Neural cell (in vitro differentiated cells): ENCODE measurements at regions not wholly inside any gene's neighbourhood (a gene's known extent, or its start where the extent isn't known, plus 50 kb on each side); places are given as distances from the start of the nearest gene placed in this dataset.

ENCODE experiments used
- H2AFZ ChIP-seq: fragments of 200-600, 300-800 bp; sonication (generic), shearing (Covaris generic); 2 replicates; pipeline ENCODE4 v1.6.0; 2014; ENCODE audit warnings: low read depth, mild to moderate bottlenecking, antibody characterized with exemption, low read length, moderate library complexity
- H3F3A ChIP-seq: fragments of 200-600 bp; shearing (Covaris generic); 2 replicates; pipeline ENCODE4 v1.6.1; 2016; ENCODE audit warnings: mild to moderate bottlenecking, moderate library complexity, mixed read lengths, antibody characterized with exemption, low read length; ENCODE audit not compliant: insufficient read depth, poor library complexity, severe bottlenecking
- H3K27ac ChIP-seq: fragments of 200-600, 300-800 bp; sonication (generic), shearing (Covaris generic); 2 replicates; pipeline ENCODE4 v1.5.1; 2014; ENCODE audit warnings: mild to moderate bottlenecking, low read length, moderate library complexity
- H3K27me3 ChIP-seq: fragments of 300-800, 200-600 bp; sonication (generic), shearing (Covaris generic); 2 replicates; pipeline ENCODE4 v1.6.0; 2014; ENCODE audit warnings: mild to moderate bottlenecking, low read depth, low read length, moderate library complexity; ENCODE audit not compliant: insufficient read depth
- H3K36me3 ChIP-seq: fragments of 300-800, 200-600 bp; sonication (generic), shearing (Covaris generic); 2 replicates; pipeline ENCODE4 v1.5.1; 2014; ENCODE audit warnings: mild to moderate bottlenecking, antibody characterized with exemption, low read length, moderate library complexity; ENCODE audit not compliant: insufficient read depth
- H3K4me2 ChIP-seq: fragments of 300-800, 200-600 bp; sonication (generic), shearing (Covaris generic); 2 replicates; pipeline ENCODE4 v1.6.0; 2014; ENCODE audit warnings: mild to moderate bottlenecking, low read length
- H3K4me3 ChIP-seq: fragments of 300-800, 200-600 bp; sonication (generic), shearing (Covaris generic); 2 replicates; pipeline ENCODE4 v1.5.1; 2014; ENCODE audit warnings: mild to moderate bottlenecking, low read length, moderate library complexity
- H3K79me2 ChIP-seq: fragments of 200-600 bp; shearing (Covaris generic); replicated peaks from 2 replicates; pipeline ENCODE4 v1.6.0; 2014; ENCODE audit warnings: mild to moderate bottlenecking, low read length, moderate library complexity; ENCODE audit not compliant: insufficient read depth
- H3K9ac ChIP-seq: fragments of 300-800, 200-600 bp; sonication (generic), shearing (Covaris generic); 2 replicates; pipeline ENCODE4 v1.6.1; 2016; ENCODE audit warnings: mild to moderate bottlenecking, low read length, mixed read lengths
- H3K9me2 ChIP-seq: fragments of 200-600 bp; shearing (Covaris generic); 2 replicates; pipeline ENCODE4 v1.6.1; 2016; ENCODE audit warnings: mild to moderate bottlenecking, low read length, mixed read lengths; ENCODE audit not compliant: insufficient read depth
- H3K9me3 ChIP-seq: fragments of 200-600, 300-800 bp; sonication (generic), shearing (Covaris generic); 2 replicates; pipeline ENCODE4 v1.6.1; 2016; ENCODE audit warnings: mild to moderate bottlenecking, mixed run types, low read length, moderate library complexity, mixed read lengths
- H4K20me1 ChIP-seq: fragments of 200-600 bp; shearing (Covaris generic); 2 replicates; pipeline ENCODE4 v1.6.1; 2016; ENCODE audit warnings: mild to moderate bottlenecking, mixed run types; ENCODE audit not compliant: insufficient read depth
- CTCF ChIP-seq: fragments of 450-650 bp; IDR thresholded peaks from 2 replicates; pipeline ENCODE4 v1.5.1; 2014; ENCODE audit warnings: antibody characterized with exemption, mild to moderate bottlenecking, moderate library complexity; ENCODE audit not compliant: poor library complexity, severe bottlenecking
- EP300 ChIP-seq: fragments of 450-650 bp; conservative IDR thresholded peaks from 2 replicates; pipeline ENCODE4 v1.6.1; 2014; ENCODE audit warnings: antibody characterized with exemption, mild to moderate bottlenecking, moderate library complexity; ENCODE audit not compliant: poor library complexity, severe bottlenecking
- EZH2 ChIP-seq: fragments of 200-600, 300-800 bp; shearing (Covaris generic), sonication (generic); IDR thresholded peaks from 2 replicates; pipeline ENCODE4 v1.6.1; 2014; ENCODE audit warnings: antibody characterized with exemption, low read length, borderline replicate concordance, mild to moderate bottlenecking; ENCODE audit not compliant: insufficient read depth, poor library complexity, severe bottlenecking
- MXI1 ChIP-seq: fragments of 450-650 bp; conservative IDR thresholded peaks from 2 replicates; pipeline ENCODE4 v1.6.1; 2014; ENCODE audit warnings: antibody characterized with exemption, mild to moderate bottlenecking; ENCODE audit not compliant: poor library complexity, severe bottlenecking
- POLR2AphosphoS5 ChIP-seq: IDR thresholded peaks from 2 replicates; pipeline ENCODE4 v1.6.1; 2012
- RAD21 ChIP-seq: fragments of 450-650 bp; conservative IDR thresholded peaks from 2 replicates; pipeline ENCODE4 v1.6.1; 2014; ENCODE audit warnings: antibody characterized with exemption, mild to moderate bottlenecking, moderate library complexity
- SMC3 ChIP-seq: fragments of 450-650 bp; conservative IDR thresholded peaks from 2 replicates; pipeline ENCODE4 v1.6.1; 2014; ENCODE audit warnings: antibody characterized with exemption, mild to moderate bottlenecking, moderate library complexity; ENCODE audit not compliant: poor library complexity
- TAF1 ChIP-seq: IDR thresholded peaks from 2 replicates; pipeline ENCODE4 v1.6.1; 2012; ENCODE audit warnings: low read depth
- TF ChIP-seq, protein P1 (sequence below): IDR thresholded peaks from 2 replicates; pipeline ENCODE4 v1.6.1; 2012; ENCODE audit warnings: borderline replicate concordance

GRCh38 chr18:42292654-42293053, 337.6 kb downstream of the PIK3C3 start:
- no peak overlapping the region for H3K4me3 ChIP-seq
- H3K4me2 ChIP-seq: no peak overlapping the region
- no peak overlapping the region for H2AFZ ChIP-seq
- no peaks in the 10 kb centered on the region for H3K27me3 ChIP-seq
- H3K9me2 ChIP-seq: no peaks in the 10 kb centered on the region
- H3K9me3 ChIP-seq: no peaks in the 10 kb centered on the region
- H3K9ac ChIP-seq: no peak overlapping the region
- H3K36me3 ChIP-seq: no peaks in the 10 kb centered on the region
- no peaks in the 10 kb centered on the region for H4K20me1 ChIP-seq
- H3K27ac ChIP-seq: no peak overlapping the region
- H3K79me2 ChIP-seq: no peaks in the 10 kb centered on the region
- TF ChIP-seq POLR2AphosphoS5 (no peak), SMC3 (no peak), MXI1 (no peak), TAF1 (no peak), RAD21 (no peak), CTCF (no peak), EZH2 (no peak), EP300 (no peak)
- TF ChIP-seq, protein P1, sequence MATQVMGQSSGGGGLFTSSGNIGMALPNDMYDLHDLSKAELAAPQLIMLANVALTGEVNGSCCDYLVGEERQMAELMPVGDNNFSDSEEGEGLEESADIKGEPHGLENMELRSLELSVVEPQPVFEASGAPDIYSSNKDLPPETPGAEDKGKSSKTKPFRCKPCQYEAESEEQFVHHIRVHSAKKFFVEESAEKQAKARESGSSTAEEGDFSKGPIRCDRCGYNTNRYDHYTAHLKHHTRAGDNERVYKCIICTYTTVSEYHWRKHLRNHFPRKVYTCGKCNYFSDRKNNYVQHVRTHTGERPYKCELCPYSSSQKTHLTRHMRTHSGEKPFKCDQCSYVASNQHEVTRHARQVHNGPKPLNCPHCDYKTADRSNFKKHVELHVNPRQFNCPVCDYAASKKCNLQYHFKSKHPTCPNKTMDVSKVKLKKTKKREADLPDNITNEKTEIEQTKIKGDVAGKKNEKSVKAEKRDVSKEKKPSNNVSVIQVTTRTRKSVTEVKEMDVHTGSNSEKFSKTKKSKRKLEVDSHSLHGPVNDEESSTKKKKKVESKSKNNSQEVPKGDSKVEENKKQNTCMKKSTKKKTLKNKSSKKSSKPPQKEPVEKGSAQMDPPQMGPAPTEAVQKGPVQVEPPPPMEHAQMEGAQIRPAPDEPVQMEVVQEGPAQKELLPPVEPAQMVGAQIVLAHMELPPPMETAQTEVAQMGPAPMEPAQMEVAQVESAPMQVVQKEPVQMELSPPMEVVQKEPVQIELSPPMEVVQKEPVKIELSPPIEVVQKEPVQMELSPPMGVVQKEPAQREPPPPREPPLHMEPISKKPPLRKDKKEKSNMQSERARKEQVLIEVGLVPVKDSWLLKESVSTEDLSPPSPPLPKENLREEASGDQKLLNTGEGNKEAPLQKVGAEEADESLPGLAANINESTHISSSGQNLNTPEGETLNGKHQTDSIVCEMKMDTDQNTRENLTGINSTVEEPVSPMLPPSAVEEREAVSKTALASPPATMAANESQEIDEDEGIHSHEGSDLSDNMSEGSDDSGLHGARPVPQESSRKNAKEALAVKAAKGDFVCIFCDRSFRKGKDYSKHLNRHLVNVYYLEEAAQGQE: no peak
- no peaks in the 10 kb centered on the region for H3F3A ChIP-seq

DNA sequence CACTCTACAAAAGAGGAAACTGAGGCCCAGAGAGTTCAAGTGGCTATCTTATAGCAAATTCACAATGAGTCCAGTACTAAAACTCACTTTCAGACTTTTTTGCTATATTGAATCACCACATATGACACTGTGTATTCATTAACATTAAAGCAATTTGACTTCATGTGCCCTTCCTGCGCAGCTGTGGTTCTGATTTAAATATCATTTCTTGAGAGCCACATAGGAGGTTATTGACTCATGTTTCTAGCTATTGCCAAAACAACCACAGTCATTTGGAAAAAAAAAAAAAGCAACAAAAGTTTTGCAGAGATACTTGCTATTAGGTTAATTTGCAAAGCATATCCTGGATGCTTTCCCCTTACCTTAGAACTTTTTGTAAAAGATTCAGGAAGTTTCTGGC, 341.2 kb downstream of the PIK3C3 start:
- Histone ChIP-seq H3F3A (no peaks in the 10 kb centered on the region), H3K4me3 (no peak overlapping the region), H3K36me3 (no peaks in the 10 kb centered on the region), H3K27ac (no peak overlapping the region), H3K9ac (no peak overlapping the region), H3K79me2 (no peaks in the 10 kb centered on the region), H2AFZ (no peak overlapping the region), H3K9me3 (no peaks in the 10 kb centered on the region), H3K27me3 (no peaks in the 10 kb centered on the region), H4K20me1 (no peaks in the 10 kb centered on the region), H3K4me2 (no peak overlapping the region), H3K9me2 (no peaks in the 10 kb centered on the region)
- no peak for TF ChIP-seq MXI1
- TF ChIP-seq POLR2AphosphoS5: no peak
- TF ChIP-seq EP300: no peak
- TF ChIP-seq TAF1: no peak
- no peak for TF ChIP-seq SMC3
- TF ChIP-seq, protein P1: no peak
- no peak for TF ChIP-seq RAD21
